ENCODE measurements at regions not wholly inside any gene's neighbourhood (a gene's known extent, or its start where the extent isn't known, plus 50 kb on each side); places are given as distances from the start of the nearest gene placed in this dataset.
A peak's percentile ranks its signal among the peaks of the same experiment; 100 is the strongest.

GRCh38 chr10:78754269-78755062 is 314.3 kb upstream of the ZMIZ1 start:
- DNase-seq: no peak

GRCh38 chr10:78755063-78755701 is 313.6 kb upstream of the ZMIZ1 start:
- no peak for DNase-seq

- DNase-seq: no peak
These were observed 312.8 kb upstream of the ZMIZ1 start for GRCh38 chr10:78755877-78756455.

- DNase-seq: peak; percentile 24
These were observed 312.0 kb upstream of the ZMIZ1 start for GRCh38 chr10:78756604-78757343.

GRCh38 chr10:78757344-78757925 is 311.3 kb upstream of the ZMIZ1 start:
- no peak for DNase-seq

- DNase-seq: no peak
These were observed 310.6 kb upstream of the ZMIZ1 start for GRCh38 chr10:78758176-78758575.

- no peak for DNase-seq
These were observed 309.2 kb upstream of the ZMIZ1 start for GRCh38 chr10:78759456-78760120.

- DNase-seq: no peak
These were observed 308.1 kb upstream of the ZMIZ1 start for GRCh38 chr10:78760463-78761310.

GRCh38 chr10:78761311-78761781 is 307.4 kb upstream of the ZMIZ1 start:
- no peak for DNase-seq

- no peak for DNase-seq
These were observed 306.6 kb upstream of the ZMIZ1 start for GRCh38 chr10:78762086-78762630.

- no peak for DNase-seq
These were observed 305.5 kb upstream of the ZMIZ1 start for GRCh38 chr10:78763234-78763633.

GRCh38 chr10:78763651-78764395 is 304.9 kb upstream of the ZMIZ1 start:
- no peak for DNase-seq

- no peak for DNase-seq
These were observed 304.3 kb upstream of the ZMIZ1 start for GRCh38 chr10:78764436-78764835.

GRCh38 chr10:78764846-78765430 is 303.8 kb upstream of the ZMIZ1 start:
- no peak for DNase-seq

- no peak for DNase-seq
These were observed 302.9 kb upstream of the ZMIZ1 start for GRCh38 chr10:78765726-78766335.

GRCh38 chr10:78766603-78767002 is 302.2 kb upstream of the ZMIZ1 start:
- no peak for DNase-seq

GRCh38 chr10:78768041-78768835 is 300.5 kb upstream of the ZMIZ1 start:
- no peak for DNase-seq

GRCh38 chr10:78768876-78769275 is 299.9 kb upstream of the ZMIZ1 start:
- DNase-seq: no peak

GRCh38 chr10:78769526-78769925 is 299.2 kb upstream of the ZMIZ1 start:
- no peak for DNase-seq
